Gastroesophageal sphincter (tissue), 4 donors: ENCODE measurements at regions not wholly inside any gene's neighbourhood (a gene's known extent, or its start where the extent isn't known, plus 50 kb on each side); places are given as distances from the start of the nearest gene placed in this dataset.

Experiments used
- ATAC-seq: fragments of 150-250 bp; one replicate; pipeline ENCODE4 v1.9.1; 2016; ENCODE audit warnings: mild to moderate bottlenecking, moderate library complexity
- H3K27ac ChIP-seq, 4 donors: fragments of 200-600 bp; sonication (generic) in 3 of 4; 1 replicate in 3 of 4; 2 replicates in 1 of 4; pipeline ENCODE4 v1.5.1; 2016 to 2019
- H3K27me3 ChIP-seq: fragments of 200-600 bp; sonication (generic); one replicate; pipeline ENCODE4 v1.5.1; 2019
- H3K36me3 ChIP-seq, 2 donors: fragments of 200-600 bp; sonication (generic); one replicate each; pipeline ENCODE4 v1.5.1; 2019; ENCODE audit warnings: control low read depth in 1 of 2
- H3K4me1 ChIP-seq, 3 donors: fragments of 200-600 bp; sonication (generic); 1 replicate in 2 of 3; 2 replicates in 1 of 3; pipeline ENCODE4 v1.5.1; 2016 to 2019; ENCODE audit warnings: control low read depth in 2 of 3
- H3K4me3 ChIP-seq, 2 donors: fragments of 200-600 bp; sonication (generic); one replicate each; pipeline ENCODE4 v1.5.1; 2019; ENCODE audit warnings: mild to moderate bottlenecking in 1 of 2, moderate library complexity in 1 of 2
- H3K9me3 ChIP-seq, 3 donors: fragments of 200-600 bp; sonication (generic); one replicate each; pipeline ENCODE4 v1.5.1; 2017 to 2019; ENCODE audit warnings: control low read depth in 2 of 3
- EP300 ChIP-seq: sonication (generic); formaldehyde crosslinking; IDR thresholded peaks from one replicate; pipeline ENCODE4 v1.6.1; 2017; ENCODE audit warnings: antibody characterized with exemption, mild to moderate bottlenecking
- POLR2A ChIP-seq, 2 donors: fragments of 450-650 bp; IDR thresholded peaks; one replicate each; pipeline ENCODE4 v1.6.1; 2017; ENCODE audit warnings: antibody characterized with exemption in 2 of 2, mild to moderate bottlenecking in 2 of 2, moderate library complexity in 1 of 2
- POLR2AphosphoS5 ChIP-seq: sonication (generic); formaldehyde crosslinking; IDR thresholded peaks from one replicate; pipeline ENCODE4 v1.6.1; 2017; ENCODE audit warnings: antibody characterized with exemption
- WGBS, 2 donors: methylation state at CpG; one replicate each; pipeline ENCODE4 v1.1.5; 2018; ENCODE audit warnings: low coverage in 1 of 2; 5-methylcytosine and 5-hydroxymethylcytosine counted together
- TF ChIP-seq, protein P1 (sequence below), 4 experiments: fragments of 200-600 bp in 2 of 4; fragments of 450-650 bp in 2 of 4; sonication (generic) in 1 of 4; IDR thresholded peaks; one replicate each; pipeline ENCODE4 v1.5.1; 2017 to 2019; ENCODE audit warnings: antibody characterized with exemption in 4 of 4, mild to moderate bottlenecking in 2 of 4, moderate library complexity in 2 of 4

- TF ChIP-seq POLR2A (IDR thresholded peaks at IDR 0.05) (no peak), EP300 (no peak), POLR2AphosphoS5 (no peak)
- TF ChIP-seq, protein P1, sequence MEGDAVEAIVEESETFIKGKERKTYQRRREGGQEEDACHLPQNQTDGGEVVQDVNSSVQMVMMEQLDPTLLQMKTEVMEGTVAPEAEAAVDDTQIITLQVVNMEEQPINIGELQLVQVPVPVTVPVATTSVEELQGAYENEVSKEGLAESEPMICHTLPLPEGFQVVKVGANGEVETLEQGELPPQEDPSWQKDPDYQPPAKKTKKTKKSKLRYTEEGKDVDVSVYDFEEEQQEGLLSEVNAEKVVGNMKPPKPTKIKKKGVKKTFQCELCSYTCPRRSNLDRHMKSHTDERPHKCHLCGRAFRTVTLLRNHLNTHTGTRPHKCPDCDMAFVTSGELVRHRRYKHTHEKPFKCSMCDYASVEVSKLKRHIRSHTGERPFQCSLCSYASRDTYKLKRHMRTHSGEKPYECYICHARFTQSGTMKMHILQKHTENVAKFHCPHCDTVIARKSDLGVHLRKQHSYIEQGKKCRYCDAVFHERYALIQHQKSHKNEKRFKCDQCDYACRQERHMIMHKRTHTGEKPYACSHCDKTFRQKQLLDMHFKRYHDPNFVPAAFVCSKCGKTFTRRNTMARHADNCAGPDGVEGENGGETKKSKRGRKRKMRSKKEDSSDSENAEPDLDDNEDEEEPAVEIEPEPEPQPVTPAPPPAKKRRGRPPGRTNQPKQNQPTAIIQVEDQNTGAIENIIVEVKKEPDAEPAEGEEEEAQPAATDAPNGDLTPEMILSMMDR (IDR thresholded peaks at IDR 0.05) = no peak
- no peak overlapping the region for H3K27ac ChIP-seq
- no peaks in the 10 kb centered on the region for H3K4me1 ChIP-seq
- no peaks in the 10 kb centered on the region for H3K27me3 ChIP-seq
- WGBS, 2 donors = 48 to 91% methylated on average over 2 to 4 of the region's 4 CpGs
- no peak for ATAC-seq
- no peaks in the 10 kb centered on the region for H3K9me3 ChIP-seq
- H3K4me3 ChIP-seq = no peak overlapping the region
- H3K36me3 ChIP-seq = no peaks in the 10 kb centered on the region
Observed at GRCh38 chr16:80889779-80890359, 85.5 kb upstream of the CDYL2 start.

GRCh38 chr16:80887062-80887461, 82.7 kb upstream of the CDYL2 start:
- H3K4me3 ChIP-seq = no peak overlapping the region
- peaks cover 4% of the 10 kb centered on the region for H3K27me3 ChIP-seq
- TF ChIP-seq, protein P1 (IDR thresholded peaks at IDR 0.05) = no peak
- TF ChIP-seq POLR2AphosphoS5 (no peak), EP300 (no peak)
- H3K27ac ChIP-seq = no peak overlapping the region
- ATAC-seq = no peak
- H3K36me3 ChIP-seq = no peaks in the 10 kb centered on the region
- 80 to 89% methylated on average over 1 to 3 of the region's 3 CpGs for WGBS, 2 donors
- H3K9me3 ChIP-seq = no peaks in the 10 kb centered on the region
- no peaks in the 10 kb centered on the region for H3K4me1 ChIP-seq

DNA sequence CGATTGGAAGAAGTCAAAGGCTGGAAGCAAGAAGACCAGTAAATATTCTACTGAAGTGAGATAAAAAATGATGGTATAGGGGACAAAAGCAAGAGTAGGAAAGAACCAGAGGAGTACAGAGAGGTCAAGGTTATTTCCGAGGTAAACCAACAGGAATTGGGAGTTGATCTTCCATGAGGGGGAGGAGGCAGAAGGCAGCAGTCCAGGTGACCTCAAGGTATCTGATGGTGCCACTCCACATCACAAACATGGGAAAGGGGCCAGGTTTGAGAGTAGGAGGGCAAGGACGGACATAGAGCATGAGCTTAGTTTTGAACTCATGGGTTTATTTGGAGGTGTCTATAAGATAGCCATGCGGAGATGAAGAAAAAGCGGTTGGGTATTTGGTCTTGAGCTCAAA, 79.4 kb upstream of the CDYL2 start:
- no peak for ATAC-seq
- WGBS, 2 donors = 67 to 85% methylated on average over 5 of the region's 5 CpGs
- no peaks in the 10 kb centered on the region for H3K9me3 ChIP-seq

DNA sequence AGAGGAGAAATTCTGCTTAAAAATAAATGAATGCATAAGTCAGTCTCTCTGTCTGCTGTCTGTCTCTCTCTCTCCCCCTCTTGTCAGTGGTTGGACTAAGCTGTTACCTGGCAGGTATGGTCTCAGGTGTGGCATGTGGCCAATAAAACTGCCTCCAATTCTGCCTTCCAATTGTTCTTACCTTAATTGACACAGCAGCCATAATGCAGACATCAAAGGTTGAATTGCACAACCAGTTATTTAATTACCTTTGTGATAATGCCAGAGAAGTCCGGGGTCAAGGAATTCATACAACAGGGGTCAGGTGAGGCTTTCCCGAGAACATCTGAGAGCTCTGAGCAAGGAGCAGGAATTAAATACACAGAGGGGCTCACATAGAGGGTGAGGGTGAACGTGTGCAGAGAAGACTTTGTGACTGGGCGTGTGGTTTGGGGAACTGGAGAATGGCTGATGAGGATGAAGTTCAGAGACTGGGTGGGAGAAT, 78.8 kb upstream of the CDYL2 start:
- Histone ChIP-seq H3K36me3 (no peaks in the 10 kb centered on the region), H3K27ac (no peak overlapping the region), H3K4me3 (no peak overlapping the region), H3K9me3 (no peaks in the 10 kb centered on the region), H3K4me1 (no peaks in the 10 kb centered on the region), H3K27me3 (peaks cover 4% of the 10 kb centered on the region)
- 32 to 46% methylated on average over 3 of the region's 4 CpGs for WGBS, 2 donors
- TF ChIP-seq, protein P1 (IDR thresholded peaks at IDR 0.05) = no peak
- TF ChIP-seq EP300 (no peak), POLR2AphosphoS5 (no peak), POLR2A (IDR thresholded peaks at IDR 0.05) (no peak)
- no peak for ATAC-seq

More for the DNA sequence above, 79.4 kb upstream of the CDYL2 start:
- peaks cover 4% of the 10 kb centered on the region for H3K27me3 ChIP-seq
- no peak overlapping the region for H3K4me3 ChIP-seq
- no peaks in the 10 kb centered on the region for H3K4me1 ChIP-seq
- no peaks in the 10 kb centered on the region for H3K36me3 ChIP-seq
- no peak overlapping the region for H3K27ac ChIP-seq
- TF ChIP-seq POLR2AphosphoS5 (no peak), EP300 (no peak), POLR2A (IDR thresholded peaks at IDR 0.05) (no peak)
- TF ChIP-seq, protein P1 (IDR thresholded peaks at IDR 0.05) = no peak

- TF ChIP-seq, protein P1 (IDR thresholded peaks at IDR 0.05) = no peak
- TF ChIP-seq EP300 (no peak), POLR2A (IDR thresholded peaks at IDR 0.05) (no peak), POLR2AphosphoS5 (no peak)
- no peak for ATAC-seq
- H3K4me1 ChIP-seq = no peaks in the 10 kb centered on the region
- peaks cover 4% of the 10 kb centered on the region for H3K27me3 ChIP-seq
- H3K36me3 ChIP-seq = no peaks in the 10 kb centered on the region
- WGBS, 2 donors = 9 to 52% methylated on average over 5 of the region's 5 CpGs
- H3K9me3 ChIP-seq = no peaks in the 10 kb centered on the region
- no peak overlapping the region for H3K4me3 ChIP-seq
- no peak overlapping the region for H3K27ac ChIP-seq
Observed at GRCh38 chr16:80875616-80876015, 71.2 kb upstream of the CDYL2 start.
